IMR-90 (cell line): ENCODE measurements at regions not wholly inside any gene's neighbourhood (a gene's known extent, or its start where the extent isn't known, plus 50 kb on each side); places are given as distances from the start of the nearest gene placed in this dataset.

Source experiments
- ATAC-seq: fragments of 200-7000 bp; cut with Tn5 transposase; 2 replicates; pipeline ENCODE4 v1.9.1; 2020; ENCODE audit warnings: low read depth, mild to moderate bottlenecking, moderate library complexity
- BruUV-seq: library from RNA; stranded (reverse); fragments of 400-500 nt; replicated peaks from 2 replicates; lab custom pipeline; 2021; lab: Mats Ljungman, UMichigan
- CTCF ChIA-PET: fragments of 300-600 bp; formaldehyde crosslinking; extraction: SDS; loops from one replicate; lab custom pipeline; 2021; ENCODE audit warnings: antibody characterized with exemption; lab: Yijun Ruan, JAX
- POLR2A ChIA-PET: fragments of 300-600 bp; sonication (Branson Sonifier 250); formaldehyde crosslinking; loops from one replicate; lab custom pipeline; 2022; ENCODE audit warnings: antibody characterized with exemption; ENCODE audit not compliant: unreplicated experiment; lab: Charles Lee
- DNase-seq: peaks from one replicate; pipeline ENCODE4 v3.0.0; 2013
- H2AFZ ChIP-seq: replicated peaks from 2 replicates; pipeline ENCODE3; 2013; ENCODE audit warnings: low read length, mild to moderate bottlenecking; ENCODE audit not compliant: poor library complexity
- H2AK5ac ChIP-seq: 2 replicates; pipeline ENCODE4 v1.6.1; 2013; ENCODE audit warnings: low read depth, low read length, inconsistent platforms
- H2AK9ac ChIP-seq: replicated peaks from 2 replicates; pipeline ENCODE3; 2013; ENCODE audit warnings: mild to moderate bottlenecking, low read depth, low read length, moderate library complexity; ENCODE audit not compliant: poor library complexity
- H2BK120ac ChIP-seq: 2 replicates; pipeline ENCODE4 v1.6.1; 2013; ENCODE audit warnings: low read depth, low read length, inconsistent platforms
- H2BK15ac ChIP-seq: 3 replicates; pipeline ENCODE4 v1.6.1; 2013; ENCODE audit warnings: low read depth, low read length, inconsistent platforms
- H2BK20ac ChIP-seq: 2 replicates; pipeline ENCODE4 v1.6.1; 2013; ENCODE audit warnings: low read depth, mild to moderate bottlenecking, inconsistent platforms, low read length, moderate library complexity
- H2BK5ac ChIP-seq: 2 replicates; pipeline ENCODE4 v1.6.1; 2013; ENCODE audit warnings: mild to moderate bottlenecking, low read depth, low read length, inconsistent platforms; ENCODE audit not compliant: poor library complexity, severe bottlenecking
- H3K14ac ChIP-seq: replicated peaks from 2 replicates; pipeline ENCODE4 v1.6.1; 2013; ENCODE audit warnings: low read depth, low read length, inconsistent platforms
- H3K18ac ChIP-seq: 2 replicates; pipeline ENCODE4 v1.6.1; 2013; ENCODE audit warnings: low read depth, low read length, control low read depth
- H3K23ac ChIP-seq: 2 replicates; pipeline ENCODE4 v1.6.1; 2013; ENCODE audit warnings: low read depth, low read length, inconsistent platforms
- H3K27ac ChIP-seq: 2 replicates; pipeline ENCODE4 v1.5.1; 2013; ENCODE audit warnings: mild to moderate bottlenecking, control low read depth, low read length; ENCODE audit not compliant: insufficient read depth
- H3K27me3 ChIP-seq: 2 replicates; pipeline ENCODE4 v1.6.1; 2013; ENCODE audit warnings: low read length; ENCODE audit not compliant: control insufficient read depth, insufficient read depth
- H3K36me3 ChIP-seq: 2 replicates; pipeline ENCODE4 v1.6.1; 2013; ENCODE audit warnings: low read length, mixed read lengths; ENCODE audit not compliant: control insufficient read depth, insufficient read depth
- H3K4ac ChIP-seq: 2 replicates; pipeline ENCODE4 v1.6.1; 2013; ENCODE audit warnings: low read depth, low read length, inconsistent platforms
- H3K4me1 ChIP-seq: 2 replicates; pipeline ENCODE4 v1.6.1; 2013; ENCODE audit warnings: low read length, mixed read lengths; ENCODE audit not compliant: control insufficient read depth, insufficient read depth
- H3K4me2 ChIP-seq: 2 replicates; pipeline ENCODE4 v1.6.1; 2013; ENCODE audit warnings: low read depth, mild to moderate bottlenecking, control low read depth, low read length, moderate library complexity
- H3K4me3 ChIP-seq: 2 replicates; pipeline ENCODE4 v1.5.1; 2013; ENCODE audit warnings: low read depth, mild to moderate bottlenecking, control low read depth, low read length, moderate library complexity; ENCODE audit not compliant: insufficient read depth
- H3K56ac ChIP-seq: 2 replicates; pipeline ENCODE4 v1.6.1; 2013; ENCODE audit warnings: low read length, inconsistent platforms; ENCODE audit not compliant: insufficient read depth; ENCODE audit errors: extremely low read depth
- H3K79me1 ChIP-seq, 2 experiments: 2 replicates each; pipeline ENCODE4 v1.6.1; 2013; ENCODE audit warnings: low read length in 2 of 2, inconsistent platforms in 1 of 2, low read depth in 1 of 2
- H3K9ac ChIP-seq: 2 replicates; pipeline ENCODE4 v1.6.1; 2013; ENCODE audit warnings: low read depth, low read length, control low read depth
- H3K9me1 ChIP-seq: 2 replicates; pipeline ENCODE4 v1.6.1; 2013; ENCODE audit warnings: low read length, inconsistent platforms; ENCODE audit not compliant: insufficient read depth
- H3K9me3 ChIP-seq: 2 replicates; pipeline ENCODE4 v1.6.1; 2013; ENCODE audit warnings: low read length; ENCODE audit not compliant: control insufficient read depth, insufficient read depth
- H4K20me1 ChIP-seq: 2 replicates; pipeline ENCODE4 v1.6.1; 2013; ENCODE audit warnings: low read length, inconsistent platforms; ENCODE audit not compliant: insufficient read depth
- H4K5ac ChIP-seq: 2 replicates; pipeline ENCODE4 v1.6.1; 2013; ENCODE audit warnings: mild to moderate bottlenecking, low read depth, low read length, control low read depth
- H4K8ac ChIP-seq, 2 experiments: 2 replicates each; pipeline ENCODE4 v1.6.1; 2013; ENCODE audit warnings: low read depth in 2 of 2, low read length in 2 of 2, control low read depth in 1 of 2, inconsistent platforms in 1 of 2
- H4K91ac ChIP-seq: 2 replicates; pipeline ENCODE4 v1.6.1; 2013; ENCODE audit warnings: low read depth, low read length, inconsistent platforms; ENCODE audit not compliant: insufficient read depth
- BHLHE40 ChIP-seq: fragments of 150-350 bp; IDR thresholded peaks from 2 replicates; pipeline ENCODE4 v1.6.1; 2016; ENCODE audit warnings: mild to moderate bottlenecking, low read depth, low read length
- CEBPB ChIP-seq: IDR thresholded peaks from 2 replicates; pipeline ENCODE4 v1.6.1; 2012; ENCODE audit warnings: low read depth, low read length, improper control_type of control experiment
- CHD1 ChIP-seq: IDR thresholded peaks from 2 replicates; pipeline ENCODE4 v1.6.1; 2012; ENCODE audit warnings: low read depth, low read length, improper control_type of control experiment
- CTCF ChIP-seq: conservative IDR thresholded peaks from 2 replicates; pipeline ENCODE4 v1.5.1; 2012; ENCODE audit warnings: mild to moderate bottlenecking, low read depth, low read length, improper control_type of control experiment
- ELK1 ChIP-seq: fragments of 150-350 bp; IDR thresholded peaks from 2 replicates; pipeline ENCODE4 v1.6.1; 2016; ENCODE audit warnings: low read depth, mild to moderate bottlenecking, low read length, moderate library complexity, borderline replicate concordance
- MAFK ChIP-seq: IDR thresholded peaks from 2 replicates; pipeline ENCODE4 v1.6.1; 2012; ENCODE audit warnings: low read depth, low read length, improper control_type of control experiment
- MAZ ChIP-seq: IDR thresholded peaks from 2 replicates; pipeline ENCODE4 v1.6.1; 2012; ENCODE audit warnings: low read depth, mild to moderate bottlenecking, low read length, improper control_type of control experiment, moderate library complexity, borderline replicate concordance
- NFE2L2 ChIP-seq: fragments of 150-350 bp; IDR thresholded peaks from 2 replicates; pipeline ENCODE4 v1.6.1; 2016; ENCODE audit warnings: low read depth, mild to moderate bottlenecking, low read length
- RAD21 ChIP-seq: IDR thresholded peaks from 2 replicates; pipeline ENCODE4 v1.6.1; 2012; ENCODE audit warnings: low read length, improper control_type of control experiment
- RFX5 ChIP-seq: IDR thresholded peaks from 2 replicates; pipeline ENCODE4 v1.8.0; 2012; ENCODE audit warnings: low read depth, mild to moderate bottlenecking, low read length, moderate library complexity
- WGBS, 2 experiments: methylation state at CpG; one replicate each; pipeline versions ENCODE4 v1.1.5 to v1.1.7; 2013; ENCODE audit warnings: missing lambda C conversion rate in 2 of 2; ENCODE audit not compliant: insufficient read length in 1 of 2; ENCODE audit errors: extremely low coverage in 2 of 2; 5-methylcytosine and 5-hydroxymethylcytosine counted together
- dilution Hi-C: fragments of 300-500 bp; cut with HindIII; formaldehyde crosslinking; loops from one replicate; pipeline ENCODE4 v1.14.3; 2018; ENCODE audit warnings: low sequenced_read_pairs; ENCODE audit not compliant: unreplicated experiment
- in situ Hi-C: fragments of 300-500 bp; cut with MboI; formaldehyde crosslinking; loops from 3 replicates; pipeline ENCODE4 v1.14.3; 2019; ENCODE audit warnings: low sequenced_read_pairs, inconsistent platforms, mixed read lengths
- intact Hi-C: fragments of 100-400 bp; cut with micrococcal nuclease; formaldehyde crosslinking; loops from 2 replicates; pipeline ENCODE4 v1.10.0; 2022
- TF ChIP-seq, protein P1 (sequence below): fragments of 150-350 bp; IDR thresholded peaks from 2 replicates; pipeline ENCODE4 v1.6.1; 2017; ENCODE audit warnings: mild to moderate bottlenecking, antibody characterized with exemption, low read length, low read depth

GRCh38 chrX:140439476-140439875 is 65.4 kb downstream of the SOX3 start:
- H4K5ac ChIP-seq = no peak overlapping the region
- H3K14ac ChIP-seq = no peak overlapping the region
- CTCF ChIA-PET = no interaction called here
- intact Hi-C loops = no loop called here
- no TSS peak for BruUV-seq
- WGBS, 2 experiments = 41% methylated on average over 24 of the region's 35 CpGs; no CpG with 5 or more reads in 1 of the 2 experiments
- H3K56ac ChIP-seq = no peak overlapping the region
- ATAC-seq = no peak
- TF ChIP-seq, protein P1, sequence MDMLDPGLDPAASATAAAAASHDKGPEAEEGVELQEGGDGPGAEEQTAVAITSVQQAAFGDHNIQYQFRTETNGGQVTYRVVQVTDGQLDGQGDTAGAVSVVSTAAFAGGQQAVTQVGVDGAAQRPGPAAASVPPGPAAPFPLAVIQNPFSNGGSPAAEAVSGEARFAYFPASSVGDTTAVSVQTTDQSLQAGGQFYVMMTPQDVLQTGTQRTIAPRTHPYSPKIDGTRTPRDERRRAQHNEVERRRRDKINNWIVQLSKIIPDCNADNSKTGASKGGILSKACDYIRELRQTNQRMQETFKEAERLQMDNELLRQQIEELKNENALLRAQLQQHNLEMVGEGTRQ = no peak
- TF ChIP-seq RFX5 (no peak), NFE2L2 (no peak), ELK1 (no peak), CHD1 (no peak), CTCF (no peak), RAD21 (no peak), BHLHE40 (no peak), CEBPB (no peak), MAZ (no peak), MAFK (no peak)
- dilution Hi-C loops = no loop called here
- no peaks in the 10 kb centered on the region for H3K4me1 ChIP-seq
- H4K8ac ChIP-seq = no peak overlapping the region
- no peak overlapping the region for H2BK15ac ChIP-seq
- no peak overlapping the region for H3K23ac ChIP-seq
- H2BK5ac ChIP-seq = no peak overlapping the region
- H2BK20ac ChIP-seq = no peak overlapping the region
- no peak overlapping the region for H3K27ac ChIP-seq
- H3K4ac ChIP-seq = no peak overlapping the region
- no peak for DNase-seq
- H2BK120ac ChIP-seq = no peak overlapping the region
- no peak overlapping the region for H3K4me2 ChIP-seq
- H3K4me3 ChIP-seq = no peak overlapping the region
- no peaks in the 10 kb centered on the region for H3K27me3 ChIP-seq
- POLR2A ChIA-PET = no interaction called here
- H2AK9ac ChIP-seq = no peak overlapping the region
- no peak overlapping the region for H3K18ac ChIP-seq
- no peak overlapping the region for H2AK5ac ChIP-seq
- H3K9me3 ChIP-seq = no peaks in the 10 kb centered on the region
- in situ Hi-C loops = no loop called here
- no peaks in the 10 kb centered on the region for H4K20me1 ChIP-seq
- no peak overlapping the region for H3K9ac ChIP-seq
- H4K91ac ChIP-seq = no peak overlapping the region
- H2AFZ ChIP-seq = no peak overlapping the region
- H3K79me1 ChIP-seq = no peaks in the 10 kb centered on the region
- no peaks in the 10 kb centered on the region for H3K36me3 ChIP-seq
- no peaks in the 10 kb centered on the region for H3K9me1 ChIP-seq
